Heart left ventricle (tissue), 13 donors: ENCODE measurements at regions not wholly inside any gene's neighbourhood (a gene's known extent, or its start where the extent isn't known, plus 50 kb on each side); places are given as distances from the start of the nearest gene placed in this dataset.
"Not testable (repeated sequence)": the region's sequence is repeated elsewhere in the genome, so short reads cannot be mapped to it uniquely, and the experiment has no call there.

ENCODE experiments used
- POLR2A ChIP-seq, 2 donors: fragments of 450-650 bp; IDR thresholded peaks; one replicate each; pipeline ENCODE4 v1.6.1; 2017; ENCODE audit warnings: antibody characterized with exemption in 2 of 2, mild to moderate bottlenecking in 2 of 2, moderate library complexity in 2 of 2
- TF ChIP-seq, protein P1 (sequence below), 12 donors: fragments of 200-600 bp; sonication (generic) in 4 of 12; IDR thresholded peaks; one replicate each; pipeline versions ENCODE4 v1.5.0 to v1.8.0; 2018 to 2022; ENCODE audit warnings: antibody characterized with exemption in 12 of 12, mild to moderate bottlenecking in 5 of 12
- donor health status: ischemic (EF 13 %, LVEDD 7.1; RV severe dilation, severe dysfunction).
- donor health status: DM: no; HTN: yes; CAD: no.
- donor health status: DM: no; HTN: no; CAD: no.
- donor health status: ischemic (EF 25% LVEDD 6.9; RV normal size, moderate dysfunction).
- donor health status: ischemic (EF 25% LVEDD 5.7; RV mildly dilated, moderate dysfunction).
- donor health status: ischemic (EF 35%, LVEDD 5.7; RV mildly dilated, moderate dysfunction).
- donor health status: nonischemic (EF 11% LVEDD 7.7; RV severe dilation, severe dysfunction).
- donor health status: DM: yes; HTN: yes; CAD: no.
- donor health status: PGD.
- donor health status: ischemic (EF 29% LVEDD 5.4; RV normal size, mild dysfunction).
- donor health status: nonischemic (EF 23%, LVEDD 6.1; RV moderate dilation, normal function).

DNA sequence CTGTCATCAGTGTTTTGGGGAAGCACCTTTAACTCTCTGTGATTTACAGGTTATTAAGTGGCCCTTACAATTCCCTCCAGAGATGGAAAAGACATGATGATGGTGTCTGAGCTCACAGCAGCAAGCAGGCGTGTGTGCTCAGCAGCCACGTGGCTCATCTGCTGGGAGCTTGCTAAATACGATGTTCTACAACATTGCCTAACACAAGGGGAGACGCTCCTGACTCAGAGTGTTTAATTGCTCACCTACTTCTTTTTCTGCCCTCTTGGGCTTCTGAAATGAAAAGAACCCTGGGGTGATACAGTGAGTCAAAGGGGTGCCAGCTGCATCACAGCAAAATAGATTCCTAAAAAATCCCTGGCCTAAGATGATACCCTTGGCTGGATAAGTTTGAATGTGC is 56.2 kb upstream of the SAMD11 start:
- TF ChIP-seq, protein P1, sequence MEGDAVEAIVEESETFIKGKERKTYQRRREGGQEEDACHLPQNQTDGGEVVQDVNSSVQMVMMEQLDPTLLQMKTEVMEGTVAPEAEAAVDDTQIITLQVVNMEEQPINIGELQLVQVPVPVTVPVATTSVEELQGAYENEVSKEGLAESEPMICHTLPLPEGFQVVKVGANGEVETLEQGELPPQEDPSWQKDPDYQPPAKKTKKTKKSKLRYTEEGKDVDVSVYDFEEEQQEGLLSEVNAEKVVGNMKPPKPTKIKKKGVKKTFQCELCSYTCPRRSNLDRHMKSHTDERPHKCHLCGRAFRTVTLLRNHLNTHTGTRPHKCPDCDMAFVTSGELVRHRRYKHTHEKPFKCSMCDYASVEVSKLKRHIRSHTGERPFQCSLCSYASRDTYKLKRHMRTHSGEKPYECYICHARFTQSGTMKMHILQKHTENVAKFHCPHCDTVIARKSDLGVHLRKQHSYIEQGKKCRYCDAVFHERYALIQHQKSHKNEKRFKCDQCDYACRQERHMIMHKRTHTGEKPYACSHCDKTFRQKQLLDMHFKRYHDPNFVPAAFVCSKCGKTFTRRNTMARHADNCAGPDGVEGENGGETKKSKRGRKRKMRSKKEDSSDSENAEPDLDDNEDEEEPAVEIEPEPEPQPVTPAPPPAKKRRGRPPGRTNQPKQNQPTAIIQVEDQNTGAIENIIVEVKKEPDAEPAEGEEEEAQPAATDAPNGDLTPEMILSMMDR (IDR thresholded peaks at IDR 0.05) = not testable (repeated sequence)
- not testable (repeated sequence) for TF ChIP-seq POLR2A (IDR thresholded peaks at IDR 0.05)
